Upper lobe of right lung (tissue), 1 donor: ENCODE measurements at regions not wholly inside any gene's neighbourhood (a gene's known extent, or its start where the extent isn't known, plus 50 kb on each side); places are given as distances from the start of the nearest gene placed in this dataset.

Source experiments
- ATAC-seq: fragments of 200-7000 bp; cut with Tn5 transposase; one replicate; pipeline ENCODE4 v1.9.1; 2020; ENCODE audit warnings: mild to moderate bottlenecking, moderate library complexity
- DNase-seq: peaks from one replicate; pipeline ENCODE4 v3.0.0-alpha.2; 2020
- H3K27ac ChIP-seq: fragments of 200-600 bp; one replicate; pipeline ENCODE4 v1.8.0; 2022
- H3K27me3 ChIP-seq: fragments of 200-600 bp; one replicate; pipeline ENCODE4 v1.8.0; 2022; ENCODE audit warnings: mild to moderate bottlenecking
- H3K36me3 ChIP-seq: fragments of 200-600 bp; one replicate; pipeline ENCODE4 v1.8.0; 2022
- H3K4me1 ChIP-seq: fragments of 200-600 bp; one replicate; pipeline ENCODE4 v1.8.0; 2022
- H3K4me3 ChIP-seq: fragments of 200-600 bp; one replicate; pipeline ENCODE4 v1.8.0; 2022; ENCODE audit warnings: mild to moderate bottlenecking
- H3K9me3 ChIP-seq: fragments of 200-600 bp; one replicate; pipeline ENCODE4 v1.8.0; 2022
- intact Hi-C: fragments of 100-400 bp; cut with DNase I; formaldehyde crosslinking; loops from one replicate; pipeline ENCODE4 v1.11.0; 2022
- TF ChIP-seq, protein P1 (sequence below): fragments of 200-600 bp; IDR thresholded peaks from one replicate; pipeline ENCODE4 v1.8.0; 2022; ENCODE audit warnings: antibody characterized with exemption
- donor health status: DM: no; HTN: yes; CAD: no; lungs with severe emphysema.

DNA sequence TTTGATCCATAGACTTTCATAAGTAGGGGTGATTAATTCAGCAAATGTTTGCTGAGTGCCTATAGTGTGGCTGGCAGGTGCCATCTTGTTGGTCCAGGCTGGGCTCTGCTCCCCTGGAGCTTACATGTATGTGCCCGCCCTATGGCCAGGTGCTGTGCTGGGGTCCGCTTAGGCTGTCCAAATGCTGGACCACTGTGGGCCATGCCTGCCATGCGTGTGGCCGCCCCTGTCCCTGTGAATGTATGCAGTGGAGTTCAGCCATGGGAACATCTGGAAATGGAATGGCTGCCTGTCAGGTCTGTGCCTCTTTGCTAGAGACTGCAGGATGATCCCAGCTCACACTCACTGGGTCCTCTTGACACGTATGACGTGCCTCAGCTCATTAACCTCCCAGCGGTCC is 594.6 kb downstream of the TBC1D22A start:
- TF ChIP-seq, protein P1, sequence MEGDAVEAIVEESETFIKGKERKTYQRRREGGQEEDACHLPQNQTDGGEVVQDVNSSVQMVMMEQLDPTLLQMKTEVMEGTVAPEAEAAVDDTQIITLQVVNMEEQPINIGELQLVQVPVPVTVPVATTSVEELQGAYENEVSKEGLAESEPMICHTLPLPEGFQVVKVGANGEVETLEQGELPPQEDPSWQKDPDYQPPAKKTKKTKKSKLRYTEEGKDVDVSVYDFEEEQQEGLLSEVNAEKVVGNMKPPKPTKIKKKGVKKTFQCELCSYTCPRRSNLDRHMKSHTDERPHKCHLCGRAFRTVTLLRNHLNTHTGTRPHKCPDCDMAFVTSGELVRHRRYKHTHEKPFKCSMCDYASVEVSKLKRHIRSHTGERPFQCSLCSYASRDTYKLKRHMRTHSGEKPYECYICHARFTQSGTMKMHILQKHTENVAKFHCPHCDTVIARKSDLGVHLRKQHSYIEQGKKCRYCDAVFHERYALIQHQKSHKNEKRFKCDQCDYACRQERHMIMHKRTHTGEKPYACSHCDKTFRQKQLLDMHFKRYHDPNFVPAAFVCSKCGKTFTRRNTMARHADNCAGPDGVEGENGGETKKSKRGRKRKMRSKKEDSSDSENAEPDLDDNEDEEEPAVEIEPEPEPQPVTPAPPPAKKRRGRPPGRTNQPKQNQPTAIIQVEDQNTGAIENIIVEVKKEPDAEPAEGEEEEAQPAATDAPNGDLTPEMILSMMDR = no peak
- Histone ChIP-seq H3K4me3 (no peak overlapping the region), H3K4me1 (no peaks in the 10 kb centered on the region), H3K9me3 (no peaks in the 10 kb centered on the region), H3K27me3 (no peaks in the 10 kb centered on the region), H3K36me3 (no peaks in the 10 kb centered on the region), H3K27ac (no peak overlapping the region)
- ATAC-seq (no peak), DNase-seq (no peak)
- intact Hi-C loops = no loop called here

DNA sequence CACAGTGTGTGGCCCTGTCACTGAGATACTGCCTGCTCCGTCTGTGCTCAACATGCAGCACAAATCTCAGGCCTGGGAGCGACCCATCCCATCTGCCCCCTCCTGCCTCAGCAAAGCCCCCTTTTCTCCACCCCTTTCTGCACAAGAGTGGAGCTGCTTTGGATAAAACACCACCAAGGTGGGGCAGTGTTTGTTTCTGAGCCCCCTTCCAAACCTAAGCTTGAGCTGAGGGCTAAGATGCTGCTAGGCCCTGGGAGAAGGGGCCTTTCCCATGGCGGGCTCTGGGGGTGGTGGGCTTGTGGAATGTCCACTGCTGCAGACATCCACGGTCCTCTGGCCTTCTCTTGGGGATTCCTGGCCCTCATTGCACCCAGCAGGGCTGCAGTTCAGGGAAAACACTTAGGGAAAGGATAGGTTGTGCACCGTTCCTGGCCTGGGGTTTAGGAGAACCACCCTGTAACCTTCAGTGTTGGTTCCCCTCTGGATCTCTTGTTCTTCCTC is 594.1 kb downstream of the TBC1D22A start:
- Histone ChIP-seq H3K27me3 (no peaks in the 10 kb centered on the region), H3K9me3 (no peaks in the 10 kb centered on the region), H3K36me3 (no peaks in the 10 kb centered on the region), H3K27ac (no peak overlapping the region), H3K4me3 (no peak overlapping the region), H3K4me1 (no peaks in the 10 kb centered on the region)
- intact Hi-C loops = no loop called here
- ATAC-seq = no peak
- TF ChIP-seq, protein P1 = no peak
- DNase-seq = no peak

DNA sequence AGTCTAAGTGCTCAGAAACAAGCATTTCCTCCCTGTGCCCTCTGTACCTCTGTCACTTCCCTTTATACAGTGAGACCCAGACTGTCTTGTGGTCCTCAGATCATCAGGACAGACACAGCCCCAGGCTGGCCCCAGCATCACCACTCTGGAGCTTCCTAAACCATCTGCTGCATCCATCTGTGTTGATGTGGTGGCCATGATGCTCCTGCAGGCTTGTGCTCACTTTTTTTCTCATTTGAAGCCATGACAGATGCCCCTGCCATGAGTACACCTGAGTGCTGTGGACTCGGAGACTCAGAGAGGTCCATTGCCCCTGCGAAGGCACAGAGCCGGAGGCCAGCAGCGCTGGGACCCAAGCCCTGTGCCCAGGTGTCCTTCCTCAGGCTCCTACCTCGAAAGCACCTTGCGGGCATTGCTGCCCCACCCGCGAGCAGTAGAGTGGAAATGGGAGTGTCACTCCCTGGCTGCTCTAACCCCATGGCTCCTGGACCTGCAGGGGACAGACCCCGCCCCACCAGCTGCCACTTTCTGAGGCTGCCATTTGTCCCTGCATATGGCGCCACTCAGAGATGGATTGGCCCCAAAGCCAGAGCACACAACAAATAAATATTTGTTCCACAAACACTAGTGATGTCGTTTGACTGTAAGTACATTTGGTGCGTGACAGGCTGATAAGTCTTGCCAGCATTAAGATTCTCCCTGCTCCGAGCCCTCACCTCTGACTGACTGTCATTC is 593.5 kb downstream of the TBC1D22A start:
- H3K4me1 ChIP-seq = no peaks in the 10 kb centered on the region
- intact Hi-C loops = no loop called here

DNA sequence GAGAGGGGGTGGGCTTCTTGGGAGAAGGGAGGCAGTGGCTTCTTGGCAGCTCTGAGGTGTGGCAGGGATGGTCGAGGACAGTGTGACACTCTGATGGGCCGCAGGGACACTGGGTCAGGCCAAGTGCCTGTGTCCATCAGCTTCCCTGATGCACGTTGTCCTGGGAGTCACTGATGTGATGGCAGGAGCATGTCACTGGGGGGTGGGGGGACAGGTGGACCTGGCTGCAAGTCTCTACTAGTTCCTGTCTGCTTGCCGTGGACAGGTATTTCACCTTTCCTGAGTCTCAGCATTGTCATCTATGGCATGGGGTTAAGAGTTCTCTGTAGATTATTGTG is 592.9 kb downstream of the TBC1D22A start:
- H3K36me3 ChIP-seq = no peaks in the 10 kb centered on the region
- intact Hi-C loops = no loop called here
- DNase-seq = no peak
- H3K27me3 ChIP-seq = no peaks in the 10 kb centered on the region
- TF ChIP-seq, protein P1 = no peak
- no peak overlapping the region for H3K4me3 ChIP-seq
- ATAC-seq = no peak
- no peak overlapping the region for H3K27ac ChIP-seq
- H3K9me3 ChIP-seq = no peaks in the 10 kb centered on the region
- no peaks in the 10 kb centered on the region for H3K4me1 ChIP-seq

More for the DNA sequence above, 593.5 kb downstream of the TBC1D22A start:
- ATAC-seq (no peak), DNase-seq (no peak)
- Histone ChIP-seq H3K27ac (no peak overlapping the region), H3K4me3 (no peak overlapping the region), H3K27me3 (no peaks in the 10 kb centered on the region), H3K36me3 (no peaks in the 10 kb centered on the region), H3K9me3 (no peaks in the 10 kb centered on the region)
- TF ChIP-seq, protein P1 = no peak

DNA sequence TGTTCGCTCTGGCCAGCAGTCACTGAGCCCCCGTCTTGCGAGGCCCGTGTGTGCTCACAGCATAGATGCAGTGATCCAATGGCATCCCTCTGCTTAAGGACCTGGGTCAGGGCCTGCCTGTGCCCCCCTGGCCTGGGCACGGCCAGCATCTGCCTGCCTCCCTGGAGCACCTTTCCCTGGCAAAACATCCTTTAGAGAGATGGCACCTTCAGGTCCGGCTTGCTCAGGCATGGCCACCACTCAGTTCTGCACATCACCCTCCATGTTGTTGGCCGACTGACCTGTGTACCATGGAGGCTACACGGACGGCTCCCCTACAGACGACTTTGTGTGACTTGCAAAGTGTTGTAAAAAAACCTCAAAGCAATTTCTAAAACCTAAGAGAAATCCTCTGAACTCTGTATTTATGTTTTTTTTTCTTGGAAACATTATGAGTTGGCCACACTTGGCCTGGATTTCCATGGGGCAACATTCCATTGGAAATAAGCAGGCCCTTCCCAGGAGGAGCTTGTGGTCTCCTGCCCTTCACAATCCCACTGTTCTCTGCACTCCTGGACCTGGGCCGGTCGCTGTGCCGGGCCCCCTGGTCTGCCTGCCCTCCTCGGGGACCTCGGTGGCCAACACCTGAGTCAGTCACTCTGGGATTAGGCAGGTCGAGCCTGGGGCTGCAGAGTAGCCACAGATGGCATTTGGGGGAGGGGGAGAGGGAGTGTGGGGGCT is 592.4 kb downstream of the TBC1D22A start:
- H3K9me3 ChIP-seq = no peaks in the 10 kb centered on the region
- intact Hi-C loops = no loop called here
- no peaks in the 10 kb centered on the region for H3K27me3 ChIP-seq
- H3K4me3 ChIP-seq = no peak overlapping the region
- no peaks in the 10 kb centered on the region for H3K4me1 ChIP-seq
- H3K36me3 ChIP-seq = no peaks in the 10 kb centered on the region
- TF ChIP-seq, protein P1 = no peak
- H3K27ac ChIP-seq = no peak overlapping the region
- no peak for ATAC-seq
- DNase-seq = no peak
